ENCODE measurements at regions not wholly inside any gene's neighbourhood (a gene's known extent, or its start where the extent isn't known, plus 50 kb on each side); places are given as distances from the start of the nearest gene placed in this dataset.

GRCh38 chr11:69231466-69232018 is 62.4 kb upstream of the MYEOV start:
- no peak for TF ChIP-seq CTCF (IDR thresholded peaks at IDR 0.05; ENCODE audit: low read depth, low read length, missing control alignments)
- H3K4me3 ChIP-seq (ENCODE audit: low read depth, low read length) = no peak overlapping the region
- no peak for DNase-seq (ENCODE audit: low read depth)

- no peak for TF ChIP-seq CTCF (IDR thresholded peaks at IDR 0.05; ENCODE audit: low read depth, low read length, missing control alignments)
- no peak overlapping the region for H3K4me3 ChIP-seq (ENCODE audit: low read depth, low read length)
- no peak for DNase-seq (ENCODE audit: low read depth)
Measured at GRCh38 chr11:69232821-69233743, 60.9 kb upstream of the MYEOV start.

- no peak for DNase-seq (ENCODE audit: low read depth)
- no peak for TF ChIP-seq CTCF (IDR thresholded peaks at IDR 0.05; ENCODE audit: low read depth, low read length, missing control alignments)
- H3K4me3 ChIP-seq (ENCODE audit: low read depth, low read length) = no peak overlapping the region
Measured at GRCh38 chr11:69233744-69234570, 60.0 kb upstream of the MYEOV start.

GRCh38 chr11:69234740-69235710 is 58.9 kb upstream of the MYEOV start:
- H3K4me3 ChIP-seq (ENCODE audit: low read depth, low read length) = no peak overlapping the region
- no peak for DNase-seq (ENCODE audit: low read depth)
- no peak for TF ChIP-seq CTCF (IDR thresholded peaks at IDR 0.05; ENCODE audit: low read depth, low read length, missing control alignments)

GRCh38 chr11:69238573-69239351 is 55.2 kb upstream of the MYEOV start:
- no peak overlapping the region for H3K4me3 ChIP-seq (ENCODE audit: low read depth, low read length)
- no peak for TF ChIP-seq CTCF (IDR thresholded peaks at IDR 0.05; ENCODE audit: low read depth, low read length, missing control alignments)
- DNase-seq (ENCODE audit: low read depth) = no peak

Measured in GM12864 (cell line).